ENCODE measurements at regions not wholly inside any gene's neighbourhood (a gene's known extent, or its start where the extent isn't known, plus 50 kb on each side); places are given as distances from the start of the nearest gene placed in this dataset.

DNA sequence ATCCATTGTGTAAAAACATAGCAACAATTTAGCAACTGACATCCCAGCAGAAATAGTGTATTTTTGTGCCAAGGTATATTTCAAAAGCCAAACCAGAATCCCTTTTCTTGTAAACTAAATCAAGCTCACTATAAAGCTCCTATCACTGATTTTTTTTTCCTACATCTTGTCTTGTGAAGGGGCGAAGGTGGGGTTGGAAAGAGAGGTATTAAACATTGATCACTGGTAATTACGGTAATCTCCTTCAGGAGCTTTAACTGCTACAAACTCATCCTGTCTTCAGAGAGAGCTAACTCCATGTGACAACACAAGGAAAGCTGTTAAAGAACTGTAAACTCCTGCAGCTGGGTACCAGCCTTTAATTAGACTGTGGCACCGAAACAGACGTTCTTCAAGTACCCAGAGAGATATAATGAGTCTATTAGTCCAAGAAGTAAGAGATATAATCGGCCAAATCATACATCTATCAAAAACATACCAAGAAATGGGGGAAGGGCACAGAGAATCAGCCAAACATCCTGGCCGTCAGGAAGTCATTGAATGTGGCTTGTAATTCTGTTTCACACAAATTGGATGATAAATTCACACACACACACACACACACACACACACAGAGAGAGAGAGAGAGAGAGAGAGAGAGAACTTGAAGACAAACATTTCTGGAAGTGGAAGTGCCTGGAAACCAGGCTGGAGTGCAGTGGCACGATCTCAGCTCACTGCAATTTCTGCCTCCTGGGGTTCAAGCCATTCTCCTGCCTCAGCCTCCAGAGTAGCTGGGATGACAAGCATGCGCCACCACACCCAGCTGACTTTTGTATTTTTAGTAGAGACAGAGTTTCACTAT is 111.9 kb upstream of the PPARGC1A start:
- TF ChIP-seq JUND (IDR thresholded peaks at IDR 0.05) (no peak), RXRA (IDR thresholded peaks at IDR 0.05) (no peak), FOXA1 (IDR thresholded peaks at IDR 0.05) (no peak), RAD21 (IDR thresholded peaks at IDR 0.05) (no peak), YY1 (IDR thresholded peaks at IDR 0.05) (no peak), HNF4G (IDR thresholded peaks at IDR 0.05) (no peak)
- TF ChIP-seq, protein P1, sequence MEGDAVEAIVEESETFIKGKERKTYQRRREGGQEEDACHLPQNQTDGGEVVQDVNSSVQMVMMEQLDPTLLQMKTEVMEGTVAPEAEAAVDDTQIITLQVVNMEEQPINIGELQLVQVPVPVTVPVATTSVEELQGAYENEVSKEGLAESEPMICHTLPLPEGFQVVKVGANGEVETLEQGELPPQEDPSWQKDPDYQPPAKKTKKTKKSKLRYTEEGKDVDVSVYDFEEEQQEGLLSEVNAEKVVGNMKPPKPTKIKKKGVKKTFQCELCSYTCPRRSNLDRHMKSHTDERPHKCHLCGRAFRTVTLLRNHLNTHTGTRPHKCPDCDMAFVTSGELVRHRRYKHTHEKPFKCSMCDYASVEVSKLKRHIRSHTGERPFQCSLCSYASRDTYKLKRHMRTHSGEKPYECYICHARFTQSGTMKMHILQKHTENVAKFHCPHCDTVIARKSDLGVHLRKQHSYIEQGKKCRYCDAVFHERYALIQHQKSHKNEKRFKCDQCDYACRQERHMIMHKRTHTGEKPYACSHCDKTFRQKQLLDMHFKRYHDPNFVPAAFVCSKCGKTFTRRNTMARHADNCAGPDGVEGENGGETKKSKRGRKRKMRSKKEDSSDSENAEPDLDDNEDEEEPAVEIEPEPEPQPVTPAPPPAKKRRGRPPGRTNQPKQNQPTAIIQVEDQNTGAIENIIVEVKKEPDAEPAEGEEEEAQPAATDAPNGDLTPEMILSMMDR (IDR thresholded peaks at IDR 0.05; ENCODE audit: low read depth, low read length, missing input control) = no peak
- TF ChIP-seq, protein P2, sequence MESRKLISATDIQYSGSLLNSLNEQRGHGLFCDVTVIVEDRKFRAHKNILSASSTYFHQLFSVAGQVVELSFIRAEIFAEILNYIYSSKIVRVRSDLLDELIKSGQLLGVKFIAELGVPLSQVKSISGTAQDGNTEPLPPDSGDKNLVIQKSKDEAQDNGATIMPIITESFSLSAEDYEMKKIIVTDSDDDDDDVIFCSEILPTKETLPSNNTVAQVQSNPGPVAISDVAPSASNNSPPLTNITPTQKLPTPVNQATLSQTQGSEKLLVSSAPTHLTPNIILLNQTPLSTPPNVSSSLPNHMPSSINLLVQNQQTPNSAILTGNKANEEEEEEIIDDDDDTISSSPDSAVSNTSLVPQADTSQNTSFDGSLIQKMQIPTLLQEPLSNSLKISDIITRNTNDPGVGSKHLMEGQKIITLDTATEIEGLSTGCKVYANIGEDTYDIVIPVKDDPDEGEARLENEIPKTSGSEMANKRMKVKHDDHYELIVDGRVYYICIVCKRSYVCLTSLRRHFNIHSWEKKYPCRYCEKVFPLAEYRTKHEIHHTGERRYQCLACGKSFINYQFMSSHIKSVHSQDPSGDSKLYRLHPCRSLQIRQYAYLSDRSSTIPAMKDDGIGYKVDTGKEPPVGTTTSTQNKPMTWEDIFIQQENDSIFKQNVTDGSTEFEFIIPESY (IDR thresholded peaks at IDR 0.05) = no peak
- Histone ChIP-seq H3K9me3 (ENCODE audit: control insufficient read depth in 4 of 4, low read length in 3 of 4) (no peaks in the 10 kb centered on the region), H3K9ac (ENCODE audit: low read depth in 1 of 2, low read length in 2 of 2) (no peak overlapping the region), H3K27ac (ENCODE audit: low read depth in 1 of 2, low read length in 2 of 2) (no peak overlapping the region), H3K4me1 (ENCODE audit: control insufficient read depth in 4 of 4, insufficient read depth in 4 of 4, low read length in 3 of 4) (no peaks in the 10 kb centered on the region), H3K27me3 (ENCODE audit: control insufficient read depth in 4 of 4, insufficient read depth in 4 of 4, low read length in 3 of 4) (no peaks in the 10 kb centered on the region), H3K4me3 (ENCODE audit: low read depth in 1 of 3, low read length in 3 of 3) (no peak overlapping the region), H3K36me3 (ENCODE audit: control insufficient read depth in 4 of 4, insufficient read depth in 3 of 4, low read depth in 1 of 4, low read length in 3 of 4) (no peaks in the 10 kb centered on the region)
- WGBS = 82% methylated on average over 8 of the region's 8 CpGs
- DNase-seq (ENCODE audit: low spot score) = no peak

DNA sequence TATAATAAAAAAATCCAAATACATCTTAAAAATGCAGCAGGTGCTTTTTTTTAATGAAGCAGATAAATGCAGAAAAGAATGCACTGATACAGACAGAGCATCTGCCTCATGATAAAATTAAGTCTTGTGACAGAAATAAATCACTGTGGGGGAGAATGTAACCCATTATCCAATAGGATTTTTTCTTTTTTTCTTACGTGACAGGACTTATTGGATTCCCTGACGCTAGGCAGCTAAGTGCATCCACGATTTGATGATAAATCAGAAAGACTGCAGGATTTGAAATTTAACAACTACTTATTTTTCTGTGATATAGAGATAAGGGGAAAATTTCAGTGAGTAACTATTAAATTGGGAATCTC is 110.6 kb upstream of the PPARGC1A start:
- no peaks in the 10 kb centered on the region for H3K36me3 ChIP-seq (ENCODE audit: control insufficient read depth in 4 of 4, insufficient read depth in 3 of 4, low read depth in 1 of 4, low read length in 3 of 4)
- DNase-seq (ENCODE audit: low spot score) = no peak
- H3K27me3 ChIP-seq (ENCODE audit: control insufficient read depth in 4 of 4, insufficient read depth in 4 of 4, low read length in 3 of 4) = no peaks in the 10 kb centered on the region
- H3K27ac ChIP-seq (ENCODE audit: low read depth in 1 of 2, low read length in 2 of 2) = no peak overlapping the region
- TF ChIP-seq, protein P3, sequence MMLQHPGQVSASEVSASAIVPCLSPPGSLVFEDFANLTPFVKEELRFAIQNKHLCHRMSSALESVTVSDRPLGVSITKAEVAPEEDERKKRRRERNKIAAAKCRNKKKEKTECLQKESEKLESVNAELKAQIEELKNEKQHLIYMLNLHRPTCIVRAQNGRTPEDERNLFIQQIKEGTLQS (IDR thresholded peaks at IDR 0.05) = no peak
- no peaks in the 10 kb centered on the region for H3K9me3 ChIP-seq (ENCODE audit: control insufficient read depth in 4 of 4, low read length in 3 of 4)
- WGBS = 91% methylated on average over 3 of the region's 3 CpGs
- H3K4me3 ChIP-seq (ENCODE audit: low read depth in 1 of 3, low read length in 3 of 3) = no peak overlapping the region
- no peaks in the 10 kb centered on the region for H3K4me1 ChIP-seq (ENCODE audit: control insufficient read depth in 4 of 4, insufficient read depth in 4 of 4, low read length in 3 of 4)
- no peak overlapping the region for H3K9ac ChIP-seq (ENCODE audit: low read depth in 1 of 2, low read length in 2 of 2)

DNA sequence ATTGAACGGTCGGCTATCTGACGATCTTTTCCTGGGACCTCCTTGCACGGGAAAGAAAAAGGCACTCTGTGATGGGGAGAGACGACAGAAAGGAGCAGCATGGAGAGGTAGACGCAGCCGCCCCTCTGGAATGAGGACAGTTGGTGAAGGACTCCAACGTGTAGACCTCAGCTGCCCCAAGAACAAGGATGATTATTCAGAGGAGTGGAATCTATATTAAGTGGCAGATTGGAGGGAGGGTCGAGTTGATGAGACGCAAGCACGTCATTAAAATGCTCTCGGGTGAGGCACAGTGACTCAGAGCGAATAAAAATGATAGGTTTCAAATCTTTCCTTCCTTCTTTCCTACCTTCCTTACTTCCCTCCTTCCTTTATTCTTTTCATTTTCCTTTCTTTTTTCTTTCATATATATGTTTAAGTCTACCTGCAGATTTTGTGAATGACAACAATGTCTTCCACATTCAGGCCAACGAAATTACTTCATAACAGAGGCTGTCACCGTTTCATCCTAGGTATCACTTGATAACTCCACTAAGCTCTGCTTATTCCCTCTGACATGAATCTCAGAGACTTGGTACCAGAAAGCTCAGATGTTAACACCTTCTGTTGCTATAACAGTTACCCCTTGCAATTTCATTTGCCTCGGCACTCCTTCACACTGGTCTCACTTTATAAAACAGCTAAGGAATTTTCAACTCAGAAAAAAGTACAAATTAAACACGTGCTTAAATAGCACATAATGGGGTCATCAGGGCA is 110.0 kb upstream of the PPARGC1A start:
- no peak overlapping the region for H3K9ac ChIP-seq (ENCODE audit: low read depth in 1 of 2, low read length in 2 of 2)
- H3K4me1 ChIP-seq (ENCODE audit: control insufficient read depth in 4 of 4, insufficient read depth in 4 of 4, low read length in 3 of 4) = no peaks in the 10 kb centered on the region
- no peak for DNase-seq (ENCODE audit: low spot score)
- no peaks in the 10 kb centered on the region for H3K27me3 ChIP-seq (ENCODE audit: control insufficient read depth in 4 of 4, insufficient read depth in 4 of 4, low read length in 3 of 4)
- no peaks in the 10 kb centered on the region for H3K9me3 ChIP-seq (ENCODE audit: control insufficient read depth in 4 of 4, low read length in 3 of 4)
- H3K4me3 ChIP-seq (ENCODE audit: low read depth in 1 of 3, low read length in 3 of 3) = no peak overlapping the region
- WGBS = 89% methylated on average over 17 of the region's 17 CpGs
- H3K36me3 ChIP-seq (ENCODE audit: control insufficient read depth in 4 of 4, insufficient read depth in 3 of 4, low read depth in 1 of 4, low read length in 3 of 4) = no peaks in the 10 kb centered on the region
- no peak overlapping the region for H3K27ac ChIP-seq (ENCODE audit: low read depth in 1 of 2, low read length in 2 of 2)
- TF ChIP-seq JUND (IDR thresholded peaks at IDR 0.05) (no peak), RAD21 (IDR thresholded peaks at IDR 0.05) (no peak), HNF4G (IDR thresholded peaks at IDR 0.05) (no peak), EGR1 (IDR thresholded peaks at IDR 0.05; ENCODE audit: low read depth in 2 of 2) (no peak), RXRA (IDR thresholded peaks at IDR 0.05) (no peak)
- TF ChIP-seq, protein P4, sequence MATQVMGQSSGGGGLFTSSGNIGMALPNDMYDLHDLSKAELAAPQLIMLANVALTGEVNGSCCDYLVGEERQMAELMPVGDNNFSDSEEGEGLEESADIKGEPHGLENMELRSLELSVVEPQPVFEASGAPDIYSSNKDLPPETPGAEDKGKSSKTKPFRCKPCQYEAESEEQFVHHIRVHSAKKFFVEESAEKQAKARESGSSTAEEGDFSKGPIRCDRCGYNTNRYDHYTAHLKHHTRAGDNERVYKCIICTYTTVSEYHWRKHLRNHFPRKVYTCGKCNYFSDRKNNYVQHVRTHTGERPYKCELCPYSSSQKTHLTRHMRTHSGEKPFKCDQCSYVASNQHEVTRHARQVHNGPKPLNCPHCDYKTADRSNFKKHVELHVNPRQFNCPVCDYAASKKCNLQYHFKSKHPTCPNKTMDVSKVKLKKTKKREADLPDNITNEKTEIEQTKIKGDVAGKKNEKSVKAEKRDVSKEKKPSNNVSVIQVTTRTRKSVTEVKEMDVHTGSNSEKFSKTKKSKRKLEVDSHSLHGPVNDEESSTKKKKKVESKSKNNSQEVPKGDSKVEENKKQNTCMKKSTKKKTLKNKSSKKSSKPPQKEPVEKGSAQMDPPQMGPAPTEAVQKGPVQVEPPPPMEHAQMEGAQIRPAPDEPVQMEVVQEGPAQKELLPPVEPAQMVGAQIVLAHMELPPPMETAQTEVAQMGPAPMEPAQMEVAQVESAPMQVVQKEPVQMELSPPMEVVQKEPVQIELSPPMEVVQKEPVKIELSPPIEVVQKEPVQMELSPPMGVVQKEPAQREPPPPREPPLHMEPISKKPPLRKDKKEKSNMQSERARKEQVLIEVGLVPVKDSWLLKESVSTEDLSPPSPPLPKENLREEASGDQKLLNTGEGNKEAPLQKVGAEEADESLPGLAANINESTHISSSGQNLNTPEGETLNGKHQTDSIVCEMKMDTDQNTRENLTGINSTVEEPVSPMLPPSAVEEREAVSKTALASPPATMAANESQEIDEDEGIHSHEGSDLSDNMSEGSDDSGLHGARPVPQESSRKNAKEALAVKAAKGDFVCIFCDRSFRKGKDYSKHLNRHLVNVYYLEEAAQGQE (IDR thresholded peaks at IDR 0.05) = no peak
- TF ChIP-seq, protein P3 (IDR thresholded peaks at IDR 0.05) = no peak
- TF ChIP-seq, protein P1 (IDR thresholded peaks at IDR 0.05; ENCODE audit: low read depth, low read length, missing input control) = no peak
